Type B pancreatic cell (in vitro differentiated cells): ENCODE measurements at regions not wholly inside any gene's neighbourhood (a gene's known extent, or its start where the extent isn't known, plus 50 kb on each side); places are given as distances from the start of the nearest gene placed in this dataset.

Experiments
- DNase-seq: peaks from one replicate; pipeline ENCODE4 v3.0.0; 2021; ENCODE audit warnings: mixed read lengths; ENCODE audit not compliant: unreplicated experiment; ENCODE audit errors: extremely low spot score
- H3K27ac Mint-ChIP-seq: 2 replicates; pipeline ENCODE4 v1.8.0; 2021; ENCODE audit warnings: mild to moderate bottlenecking, mixed read lengths
- H3K27me3 Mint-ChIP-seq: 2 replicates; pipeline ENCODE4 v1.8.0; 2021; ENCODE audit warnings: mixed read lengths
- H3K36me3 Mint-ChIP-seq: 2 replicates; pipeline ENCODE4 v1.8.0; 2021; ENCODE audit warnings: mixed read lengths
- H3K4me1 Mint-ChIP-seq: one replicate; pipeline ENCODE4 v1.8.0; 2021; ENCODE audit warnings: mixed read lengths; ENCODE audit not compliant: unreplicated experiment
- H3K4me3 Mint-ChIP-seq: 2 replicates; pipeline ENCODE4 v1.8.0; 2021; ENCODE audit warnings: mild to moderate bottlenecking, mixed read lengths
- H3K9me3 Mint-ChIP-seq: 2 replicates; pipeline ENCODE4 v1.8.0; 2021; ENCODE audit warnings: mixed read lengths
- TF ChIP-seq, protein P1 (sequence below): fragments of 200-600 bp; sonication (generic); conservative IDR thresholded peaks from 2 replicates; pipeline ENCODE4 v1.5.0; 2021; ENCODE audit warnings: antibody characterized with exemption, mild to moderate bottlenecking

DNA sequence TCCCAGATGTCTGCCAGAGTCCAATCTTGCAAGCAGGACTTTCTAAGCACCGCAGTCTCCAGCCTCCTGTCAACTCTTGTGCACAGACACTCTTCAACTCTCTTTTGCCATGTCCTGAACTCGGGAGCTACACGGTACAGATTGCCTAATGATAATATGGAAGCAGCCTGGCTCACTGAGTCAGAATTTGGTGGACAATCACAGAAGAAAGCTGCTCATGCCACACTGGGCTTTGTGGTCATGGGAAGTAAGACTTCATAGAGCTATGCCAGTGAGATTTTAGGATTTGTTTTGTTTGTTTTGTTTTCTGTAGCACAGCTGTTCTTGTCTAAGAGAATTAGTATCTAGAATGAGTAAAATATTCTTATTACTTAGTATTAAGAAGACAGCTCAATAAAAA is 144.1 kb upstream of the PRSS58 start:
- Mint-ChIP-seq H3K4me3 (no peak overlapping the region), H3K36me3 (no peaks in the 10 kb centered on the region), H3K9me3 (no peaks in the 10 kb centered on the region), H3K27ac (no peak overlapping the region), H3K27me3 (peaks cover 9% of the 10 kb centered on the region), H3K4me1 (no peaks in the 10 kb centered on the region)
- no peak for DNase-seq
- TF ChIP-seq, protein P1, sequence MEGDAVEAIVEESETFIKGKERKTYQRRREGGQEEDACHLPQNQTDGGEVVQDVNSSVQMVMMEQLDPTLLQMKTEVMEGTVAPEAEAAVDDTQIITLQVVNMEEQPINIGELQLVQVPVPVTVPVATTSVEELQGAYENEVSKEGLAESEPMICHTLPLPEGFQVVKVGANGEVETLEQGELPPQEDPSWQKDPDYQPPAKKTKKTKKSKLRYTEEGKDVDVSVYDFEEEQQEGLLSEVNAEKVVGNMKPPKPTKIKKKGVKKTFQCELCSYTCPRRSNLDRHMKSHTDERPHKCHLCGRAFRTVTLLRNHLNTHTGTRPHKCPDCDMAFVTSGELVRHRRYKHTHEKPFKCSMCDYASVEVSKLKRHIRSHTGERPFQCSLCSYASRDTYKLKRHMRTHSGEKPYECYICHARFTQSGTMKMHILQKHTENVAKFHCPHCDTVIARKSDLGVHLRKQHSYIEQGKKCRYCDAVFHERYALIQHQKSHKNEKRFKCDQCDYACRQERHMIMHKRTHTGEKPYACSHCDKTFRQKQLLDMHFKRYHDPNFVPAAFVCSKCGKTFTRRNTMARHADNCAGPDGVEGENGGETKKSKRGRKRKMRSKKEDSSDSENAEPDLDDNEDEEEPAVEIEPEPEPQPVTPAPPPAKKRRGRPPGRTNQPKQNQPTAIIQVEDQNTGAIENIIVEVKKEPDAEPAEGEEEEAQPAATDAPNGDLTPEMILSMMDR = no peak

DNA sequence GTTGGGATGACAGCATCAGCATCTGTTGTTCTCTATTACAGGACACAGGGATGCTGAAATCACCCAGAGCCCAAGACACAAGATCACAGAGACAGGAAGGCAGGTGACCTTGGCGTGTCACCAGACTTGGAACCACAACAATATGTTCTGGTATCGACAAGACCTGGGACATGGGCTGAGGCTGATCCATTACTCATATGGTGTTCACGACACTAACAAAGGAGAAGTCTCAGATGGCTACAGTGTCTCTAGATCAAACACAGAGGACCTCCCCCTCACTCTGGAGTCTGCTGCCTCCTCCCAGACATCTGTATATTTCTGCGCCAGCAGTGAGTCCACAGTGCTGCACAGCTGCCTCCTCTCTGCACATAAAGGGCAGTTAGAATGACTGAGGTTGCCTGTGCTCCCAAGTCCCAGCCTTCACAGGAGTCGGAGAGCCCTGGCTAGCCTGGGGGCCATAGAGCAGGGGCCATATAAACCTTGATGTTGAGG is 142.2 kb upstream of the PRSS58 start:
- H3K4me1 Mint-ChIP-seq = no peaks in the 10 kb centered on the region
- peaks cover 9% of the 10 kb centered on the region for H3K27me3 Mint-ChIP-seq
- H3K36me3 Mint-ChIP-seq = no peaks in the 10 kb centered on the region
- DNase-seq = no peak
- H3K9me3 Mint-ChIP-seq = no peaks in the 10 kb centered on the region
- TF ChIP-seq, protein P1 = no peak
- no peak overlapping the region for H3K4me3 Mint-ChIP-seq
- no peak overlapping the region for H3K27ac Mint-ChIP-seq

DNA sequence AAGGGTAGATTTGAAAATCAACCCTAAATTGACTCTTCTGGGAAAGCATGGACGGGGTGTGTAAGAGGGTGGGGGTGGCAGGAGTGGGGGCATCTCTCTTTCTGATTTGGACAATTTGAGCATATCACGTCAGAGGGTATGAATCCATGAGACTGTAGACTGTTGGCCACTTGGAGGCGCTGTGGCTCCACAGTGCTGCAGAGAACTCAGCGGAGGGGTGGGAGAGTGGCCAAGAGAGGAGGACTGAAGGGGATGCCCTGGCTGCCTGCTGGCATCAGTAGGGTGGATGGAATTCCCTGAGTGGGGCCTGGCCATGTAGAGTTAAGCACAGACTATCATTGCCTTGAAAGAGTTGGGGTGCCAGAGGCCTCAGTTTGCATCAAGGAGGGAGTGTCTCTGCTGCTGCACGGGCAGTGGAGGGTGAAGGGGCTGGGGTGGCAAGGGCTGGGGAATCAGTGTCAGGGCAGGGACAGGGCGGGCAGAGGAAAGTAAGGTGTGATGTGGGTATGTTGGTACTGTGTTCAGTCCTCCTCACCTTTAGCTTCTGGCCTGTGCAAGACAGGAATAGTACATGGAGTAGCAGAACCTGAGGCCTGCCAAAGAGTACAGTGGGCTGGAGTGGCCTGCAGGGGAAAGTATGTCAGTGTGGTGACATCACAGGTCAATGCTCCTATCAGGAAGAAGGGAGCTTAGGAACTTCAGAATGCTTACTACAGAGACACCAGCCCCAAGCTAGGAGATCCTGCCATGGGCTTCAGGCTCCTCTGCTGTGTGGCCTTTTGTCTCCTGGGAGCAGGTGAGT is 133.5 kb upstream of the PRSS58 start:
- no peak for DNase-seq
- no peak overlapping the region for H3K4me3 Mint-ChIP-seq
- H3K4me1 Mint-ChIP-seq = peaks cover 5% of the 10 kb centered on the region
- H3K9me3 Mint-ChIP-seq = no peaks in the 10 kb centered on the region
- TF ChIP-seq, protein P1 = peak; percentile 52
- H3K36me3 Mint-ChIP-seq = no peaks in the 10 kb centered on the region
- no peak overlapping the region for H3K27ac Mint-ChIP-seq
- no peaks in the 10 kb centered on the region for H3K27me3 Mint-ChIP-seq

DNA sequence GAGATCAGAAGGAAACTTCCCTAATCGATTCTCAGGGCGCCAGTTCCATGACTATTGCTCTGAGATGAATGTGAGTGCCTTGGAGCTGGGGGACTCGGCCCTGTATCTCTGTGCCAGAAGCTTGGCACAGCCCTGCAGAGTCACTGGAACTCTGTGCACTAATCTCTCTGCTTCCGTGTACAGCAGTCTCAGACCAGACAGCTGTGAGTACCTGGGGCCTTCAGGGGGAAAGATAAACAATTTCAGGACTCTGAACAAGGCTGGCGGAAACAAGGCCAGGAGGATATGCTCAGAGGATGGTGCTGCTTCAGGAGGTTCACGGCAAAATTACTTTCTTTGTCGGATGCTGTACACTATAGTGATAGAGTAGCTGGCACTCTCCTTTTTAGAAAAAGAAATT is 131.7 kb upstream of the PRSS58 start:
- Mint-ChIP-seq H3K9me3 (no peaks in the 10 kb centered on the region), H3K4me1 (peaks cover 5% of the 10 kb centered on the region)
- no peak for DNase-seq

DNA sequence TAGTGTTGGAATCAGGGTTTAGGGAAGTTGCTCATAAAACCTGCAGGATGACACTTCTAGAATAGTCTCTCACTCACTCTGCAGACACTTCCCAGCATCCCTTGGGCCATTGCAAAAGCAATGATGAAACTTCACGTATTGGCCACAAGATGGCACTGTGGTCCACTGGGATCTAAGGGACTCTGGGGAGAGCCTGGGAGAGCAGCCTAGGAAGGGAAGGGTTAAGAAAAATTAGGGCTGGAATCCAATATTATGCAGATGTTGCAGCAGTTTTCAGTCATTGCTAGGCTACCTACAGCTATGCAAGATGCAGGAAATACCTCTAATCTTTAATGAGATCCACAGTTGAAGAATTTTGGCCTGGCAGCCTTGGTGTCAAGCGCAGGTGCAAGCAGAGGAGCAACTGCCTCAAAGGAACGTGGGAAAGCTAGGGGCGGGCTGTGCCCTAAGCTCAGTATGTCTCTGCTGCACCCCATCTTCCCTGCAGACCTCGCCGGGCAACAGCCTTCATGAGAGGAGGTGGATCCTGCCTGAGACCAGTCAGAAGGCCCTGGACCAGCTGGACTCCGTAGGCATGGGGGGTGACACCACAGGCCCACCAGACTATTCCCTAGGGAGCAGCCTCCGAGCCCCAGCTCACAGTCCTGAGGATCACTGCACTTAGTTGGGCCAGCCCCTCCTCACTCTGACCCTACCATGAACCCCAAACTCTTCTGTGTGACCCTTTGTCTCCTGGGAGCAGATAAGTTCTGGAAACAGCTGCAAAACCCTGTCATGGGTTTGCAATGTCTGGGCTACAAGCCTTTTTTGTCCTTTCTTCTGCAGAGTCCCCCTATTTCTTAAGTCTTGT is 127.9 kb upstream of the PRSS58 start:
- no peak for DNase-seq
- H3K27ac Mint-ChIP-seq = no peak overlapping the region
- no peak overlapping the region for H3K4me3 Mint-ChIP-seq
- H3K36me3 Mint-ChIP-seq = no peaks in the 10 kb centered on the region
- peaks cover 11% of the 10 kb centered on the region for H3K4me1 Mint-ChIP-seq
- H3K27me3 Mint-ChIP-seq = peaks cover 3% of the 10 kb centered on the region
- no peaks in the 10 kb centered on the region for H3K9me3 Mint-ChIP-seq
- TF ChIP-seq, protein P1 = peak; percentile 72

More for the DNA sequence above, 131.7 kb upstream of the PRSS58 start:
- H3K4me3 Mint-ChIP-seq = no peak overlapping the region
- TF ChIP-seq, protein P1 = no peak
- H3K27me3 Mint-ChIP-seq = no peaks in the 10 kb centered on the region
- H3K36me3 Mint-ChIP-seq = no peaks in the 10 kb centered on the region
- no peak overlapping the region for H3K27ac Mint-ChIP-seq
